ENCODE measurements at regions not wholly inside any gene's neighbourhood (a gene's known extent, or its start where the extent isn't known, plus 50 kb on each side); places are given as distances from the start of the nearest gene placed in this dataset.

GRCh38 chr2:36134281-36134680 is 221.3 kb upstream of the CRIM1 start:
- Histone ChIP-seq H3K27ac (ENCODE audit: low read depth in 1 of 2, low read length in 2 of 2) (no peak overlapping the region), H3K36me3 (ENCODE audit: control insufficient read depth in 4 of 4, insufficient read depth in 3 of 4, low read depth in 1 of 4, low read length in 3 of 4) (no peaks in the 10 kb centered on the region), H3K9ac (ENCODE audit: low read depth in 1 of 2, low read length in 2 of 2) (no peak overlapping the region), H3K4me1 (ENCODE audit: control insufficient read depth in 4 of 4, insufficient read depth in 4 of 4, low read length in 3 of 4) (no peaks in the 10 kb centered on the region), H3K4me3 (ENCODE audit: low read depth in 1 of 3, low read length in 3 of 3) (no peak overlapping the region), H3K27me3 (ENCODE audit: control insufficient read depth in 4 of 4, insufficient read depth in 4 of 4, low read length in 3 of 4) (no peaks in the 10 kb centered on the region), H3K9me3 (ENCODE audit: control insufficient read depth in 4 of 4, low read length in 3 of 4) (no peaks in the 10 kb centered on the region)
- DNase-seq (ENCODE audit: low spot score) = no peak
- TF ChIP-seq NR2F2 (IDR thresholded peaks at IDR 0.05) (no peak), SP1 (IDR thresholded peaks at IDR 0.05) (no peak), FOXA1 (IDR thresholded peaks at IDR 0.05) (no peak), JUND (IDR thresholded peaks at IDR 0.05) (no peak), RAD21 (IDR thresholded peaks at IDR 0.05) (no peak), YY1 (IDR thresholded peaks at IDR 0.05) (no peak), TAF1 (conservative IDR thresholded peaks at IDR 0.05) (no peak), ATF3 (IDR thresholded peaks at IDR 0.05) (no peak), GABPA (IDR thresholded peaks at IDR 0.05 in 1 of 2, conservative IDR thresholded peaks at IDR 0.05 in 1 of 2) (no peak), RXRA (IDR thresholded peaks at IDR 0.05) (no peak), FOXA2 (IDR thresholded peaks at IDR 0.05) (no peak), HNF4G (IDR thresholded peaks at IDR 0.05) (no peak), HNF4A (conservative IDR thresholded peaks at IDR 0.05) (no peak)
- TF ChIP-seq, protein P1, sequence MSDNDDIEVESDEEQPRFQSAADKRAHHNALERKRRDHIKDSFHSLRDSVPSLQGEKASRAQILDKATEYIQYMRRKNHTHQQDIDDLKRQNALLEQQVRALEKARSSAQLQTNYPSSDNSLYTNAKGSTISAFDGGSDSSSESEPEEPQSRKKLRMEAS (IDR thresholded peaks at IDR 0.05) = no peak
- TF ChIP-seq, protein P2, sequence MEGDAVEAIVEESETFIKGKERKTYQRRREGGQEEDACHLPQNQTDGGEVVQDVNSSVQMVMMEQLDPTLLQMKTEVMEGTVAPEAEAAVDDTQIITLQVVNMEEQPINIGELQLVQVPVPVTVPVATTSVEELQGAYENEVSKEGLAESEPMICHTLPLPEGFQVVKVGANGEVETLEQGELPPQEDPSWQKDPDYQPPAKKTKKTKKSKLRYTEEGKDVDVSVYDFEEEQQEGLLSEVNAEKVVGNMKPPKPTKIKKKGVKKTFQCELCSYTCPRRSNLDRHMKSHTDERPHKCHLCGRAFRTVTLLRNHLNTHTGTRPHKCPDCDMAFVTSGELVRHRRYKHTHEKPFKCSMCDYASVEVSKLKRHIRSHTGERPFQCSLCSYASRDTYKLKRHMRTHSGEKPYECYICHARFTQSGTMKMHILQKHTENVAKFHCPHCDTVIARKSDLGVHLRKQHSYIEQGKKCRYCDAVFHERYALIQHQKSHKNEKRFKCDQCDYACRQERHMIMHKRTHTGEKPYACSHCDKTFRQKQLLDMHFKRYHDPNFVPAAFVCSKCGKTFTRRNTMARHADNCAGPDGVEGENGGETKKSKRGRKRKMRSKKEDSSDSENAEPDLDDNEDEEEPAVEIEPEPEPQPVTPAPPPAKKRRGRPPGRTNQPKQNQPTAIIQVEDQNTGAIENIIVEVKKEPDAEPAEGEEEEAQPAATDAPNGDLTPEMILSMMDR (IDR thresholded peaks at IDR 0.05; ENCODE audit: low read depth, low read length, missing input control) = no peak
- TF ChIP-seq, protein P3, sequence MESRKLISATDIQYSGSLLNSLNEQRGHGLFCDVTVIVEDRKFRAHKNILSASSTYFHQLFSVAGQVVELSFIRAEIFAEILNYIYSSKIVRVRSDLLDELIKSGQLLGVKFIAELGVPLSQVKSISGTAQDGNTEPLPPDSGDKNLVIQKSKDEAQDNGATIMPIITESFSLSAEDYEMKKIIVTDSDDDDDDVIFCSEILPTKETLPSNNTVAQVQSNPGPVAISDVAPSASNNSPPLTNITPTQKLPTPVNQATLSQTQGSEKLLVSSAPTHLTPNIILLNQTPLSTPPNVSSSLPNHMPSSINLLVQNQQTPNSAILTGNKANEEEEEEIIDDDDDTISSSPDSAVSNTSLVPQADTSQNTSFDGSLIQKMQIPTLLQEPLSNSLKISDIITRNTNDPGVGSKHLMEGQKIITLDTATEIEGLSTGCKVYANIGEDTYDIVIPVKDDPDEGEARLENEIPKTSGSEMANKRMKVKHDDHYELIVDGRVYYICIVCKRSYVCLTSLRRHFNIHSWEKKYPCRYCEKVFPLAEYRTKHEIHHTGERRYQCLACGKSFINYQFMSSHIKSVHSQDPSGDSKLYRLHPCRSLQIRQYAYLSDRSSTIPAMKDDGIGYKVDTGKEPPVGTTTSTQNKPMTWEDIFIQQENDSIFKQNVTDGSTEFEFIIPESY (IDR thresholded peaks at IDR 0.05) = no peak
- TF ChIP-seq, protein P4, sequence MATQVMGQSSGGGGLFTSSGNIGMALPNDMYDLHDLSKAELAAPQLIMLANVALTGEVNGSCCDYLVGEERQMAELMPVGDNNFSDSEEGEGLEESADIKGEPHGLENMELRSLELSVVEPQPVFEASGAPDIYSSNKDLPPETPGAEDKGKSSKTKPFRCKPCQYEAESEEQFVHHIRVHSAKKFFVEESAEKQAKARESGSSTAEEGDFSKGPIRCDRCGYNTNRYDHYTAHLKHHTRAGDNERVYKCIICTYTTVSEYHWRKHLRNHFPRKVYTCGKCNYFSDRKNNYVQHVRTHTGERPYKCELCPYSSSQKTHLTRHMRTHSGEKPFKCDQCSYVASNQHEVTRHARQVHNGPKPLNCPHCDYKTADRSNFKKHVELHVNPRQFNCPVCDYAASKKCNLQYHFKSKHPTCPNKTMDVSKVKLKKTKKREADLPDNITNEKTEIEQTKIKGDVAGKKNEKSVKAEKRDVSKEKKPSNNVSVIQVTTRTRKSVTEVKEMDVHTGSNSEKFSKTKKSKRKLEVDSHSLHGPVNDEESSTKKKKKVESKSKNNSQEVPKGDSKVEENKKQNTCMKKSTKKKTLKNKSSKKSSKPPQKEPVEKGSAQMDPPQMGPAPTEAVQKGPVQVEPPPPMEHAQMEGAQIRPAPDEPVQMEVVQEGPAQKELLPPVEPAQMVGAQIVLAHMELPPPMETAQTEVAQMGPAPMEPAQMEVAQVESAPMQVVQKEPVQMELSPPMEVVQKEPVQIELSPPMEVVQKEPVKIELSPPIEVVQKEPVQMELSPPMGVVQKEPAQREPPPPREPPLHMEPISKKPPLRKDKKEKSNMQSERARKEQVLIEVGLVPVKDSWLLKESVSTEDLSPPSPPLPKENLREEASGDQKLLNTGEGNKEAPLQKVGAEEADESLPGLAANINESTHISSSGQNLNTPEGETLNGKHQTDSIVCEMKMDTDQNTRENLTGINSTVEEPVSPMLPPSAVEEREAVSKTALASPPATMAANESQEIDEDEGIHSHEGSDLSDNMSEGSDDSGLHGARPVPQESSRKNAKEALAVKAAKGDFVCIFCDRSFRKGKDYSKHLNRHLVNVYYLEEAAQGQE (IDR thresholded peaks at IDR 0.05) = no peak

DNA sequence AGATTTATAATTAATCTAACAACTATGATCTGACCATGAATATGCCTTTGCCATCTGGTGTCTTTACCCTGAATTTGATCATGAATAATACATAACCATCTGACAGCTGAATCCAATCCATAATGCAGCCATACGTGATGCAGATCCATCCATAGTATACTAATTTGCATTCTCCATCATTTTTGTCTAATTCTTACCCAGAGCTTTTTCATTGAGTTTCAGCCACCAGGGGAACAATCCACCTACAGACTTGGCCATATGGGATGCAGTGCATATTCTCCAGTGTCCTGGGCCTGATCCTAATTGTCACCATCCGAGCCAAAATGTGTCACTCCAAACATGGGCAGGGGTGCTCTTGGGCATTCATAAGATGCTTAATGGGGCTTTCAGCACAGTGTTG is 227.2 kb upstream of the CRIM1 start:
- TF ChIP-seq, protein P3 (IDR thresholded peaks at IDR 0.05) = no peak
- TF ChIP-seq FOXA2 (IDR thresholded peaks at IDR 0.05) (no peak), EGR1 (IDR thresholded peaks at IDR 0.05; ENCODE audit: low read depth in 2 of 2) (no peak)
- Histone ChIP-seq H3K4me3 (ENCODE audit: low read depth in 1 of 3, low read length in 3 of 3) (no peak overlapping the region), H3K27ac (ENCODE audit: low read depth in 1 of 2, low read length in 2 of 2) (no peak overlapping the region), H3K36me3 (ENCODE audit: control insufficient read depth in 4 of 4, insufficient read depth in 3 of 4, low read depth in 1 of 4, low read length in 3 of 4) (no peaks in the 10 kb centered on the region), H3K27me3 (ENCODE audit: control insufficient read depth in 4 of 4, insufficient read depth in 4 of 4, low read length in 3 of 4) (no peaks in the 10 kb centered on the region), H3K4me1 (ENCODE audit: control insufficient read depth in 4 of 4, insufficient read depth in 4 of 4, low read length in 3 of 4) (no peaks in the 10 kb centered on the region), H3K9me3 (ENCODE audit: control insufficient read depth in 4 of 4, low read length in 3 of 4) (no peaks in the 10 kb centered on the region), H3K9ac (ENCODE audit: low read depth in 1 of 2, low read length in 2 of 2) (no peak overlapping the region)
- WGBS = 91% methylated on average over 2 of the region's 2 CpGs
- DNase-seq (ENCODE audit: low spot score) = no peak
